B cell (primary cell): ENCODE measurements at regions not wholly inside any gene's neighbourhood (a gene's known extent, or its start where the extent isn't known, plus 50 kb on each side); places are given as distances from the start of the nearest gene placed in this dataset.

Source experiments
- ATAC-seq: fragments of 200-7000 bp; cut with Tn5 transposase; one replicate; pipeline ENCODE4 v1.10.0; 2021; ENCODE audit warnings: low read depth, mild to moderate bottlenecking, moderate number of reproducible peaks, moderate library complexity
- CTCF ChIA-PET: fragments of 350-600 bp; sonication (Branson Sonifier 250); formaldehyde crosslinking; loops from one replicate; lab custom pipeline; 2021; ENCODE audit warnings: antibody characterized with exemption, inconsistent platforms; lab: Charles Lee
- POLR2A ChIA-PET: fragments of 350-600 bp; sonication (Branson Sonifier 250); formaldehyde crosslinking; loops from one replicate; lab custom pipeline; 2021; ENCODE audit warnings: antibody characterized with exemption; lab: Charles Lee
- DNase-seq: peaks from one replicate; pipeline ENCODE4 v3.0.0; 2013
- H2AFZ ChIP-seq: 2 replicates; pipeline ENCODE4 v1.6.1; 2012; ENCODE audit warnings: mild to moderate bottlenecking, low read depth, low read length; ENCODE audit not compliant: insufficient read depth, poor library complexity, severe bottlenecking
- H3K27ac ChIP-seq, 2 donors: 1 replicate in 1 of 2; 2 replicates in 1 of 2; pipeline ENCODE4 v1.5.1; 2012 to 2013; ENCODE audit warnings: low read length in 2 of 2, mild to moderate bottlenecking in 2 of 2, moderate library complexity in 1 of 2
- H3K27me3 ChIP-seq, 4 experiments: fragments of 200-600 bp in 1 of 4; sonication (generic) in 1 of 4; replicated peaks in 1 of 4; 1 replicate in 2 of 4; 2 replicates in 2 of 4; pipeline versions ENCODE4 v1.6.1 to v1.7.0; 2013 to 2016; ENCODE audit warnings: low read length in 3 of 4, mild to moderate bottlenecking in 2 of 4, mixed read lengths in 1 of 4, moderate library complexity in 1 of 4; ENCODE audit not compliant: insufficient read depth in 4 of 4, control insufficient read depth in 3 of 4; ENCODE audit errors: control extremely low read depth in 1 of 4
- H3K36me3 ChIP-seq, 2 experiments: replicated peaks in 1 of 2; 1 replicate in 1 of 2; 2 replicates in 1 of 2; pipeline versions ENCODE4 v1.6.1 to v1.7.1; 2013; ENCODE audit warnings: low read length in 1 of 2; ENCODE audit not compliant: insufficient read depth in 2 of 2, control insufficient read depth in 1 of 2; ENCODE audit errors: control extremely low read depth in 1 of 2, extremely low read depth in 1 of 2
- H3K4me1 ChIP-seq, 2 donors: fragments of 200-600 bp in 1 of 2; sonication (generic) in 1 of 2; 1 replicate in 1 of 2; 2 replicates in 1 of 2; pipeline versions ENCODE4 v1.5.1 to v1.6.1; 2013 to 2017; ENCODE audit warnings: low read length in 2 of 2; ENCODE audit not compliant: control insufficient read depth in 2 of 2, insufficient read depth in 2 of 2
- H3K4me2 ChIP-seq: replicated peaks from 2 replicates; pipeline ENCODE3; 2012; ENCODE audit warnings: mild to moderate bottlenecking, low read depth, low read length; ENCODE audit not compliant: poor library complexity, severe bottlenecking
- H3K4me3 ChIP-seq, 5 experiments: fragments of 200-600 bp in 1 of 5; sonication (generic) in 1 of 5; 1 replicate in 3 of 5; 2 replicates in 2 of 5; pipeline versions ENCODE4 v1.5.1 to v1.7.0; 2011 to 2016; ENCODE audit warnings: low read length in 4 of 5, mild to moderate bottlenecking in 4 of 5, low read depth in 2 of 5, control low read depth in 1 of 5, moderate library complexity in 1 of 5; ENCODE audit not compliant: insufficient read depth in 1 of 5; ENCODE audit errors: control extremely low read depth in 1 of 5, extremely low read depth in 1 of 5
- H3K79me2 ChIP-seq: fragments of 200-600 bp; sonication (generic); one replicate; pipeline ENCODE4 v1.6.0; 2016; ENCODE audit warnings: low read length; ENCODE audit not compliant: control insufficient read depth, insufficient read depth
- H3K9ac ChIP-seq: fragments of 200-600 bp; sonication (generic); 2 replicates; pipeline ENCODE4 v1.6.1; 2017; ENCODE audit warnings: mild to moderate bottlenecking, low read length, moderate library complexity
- H3K9me3 ChIP-seq, 3 donors: one replicate each; pipeline versions ENCODE4 v1.6.1 to v1.7.1; 2013; ENCODE audit warnings: low read length in 2 of 3; ENCODE audit not compliant: control insufficient read depth in 2 of 3, insufficient read depth in 1 of 3; ENCODE audit errors: control extremely low read depth in 1 of 3
- H4K20me1 ChIP-seq: 2 replicates; pipeline ENCODE4 v1.6.0; 2012; ENCODE audit warnings: mild to moderate bottlenecking, low read length; ENCODE audit not compliant: insufficient read depth, control insufficient read depth, poor library complexity, severe bottlenecking
- H3K27ac Mint-ChIP-seq: one replicate; pipeline ENCODE4 v1.8.0; 2021; ENCODE audit warnings: mixed read lengths
- H3K27me3 Mint-ChIP-seq: one replicate; pipeline ENCODE4 v1.8.0; 2021; ENCODE audit warnings: mixed read lengths
- H3K4me1 Mint-ChIP-seq: one replicate; pipeline ENCODE4 v1.8.0; 2021; ENCODE audit warnings: mixed read lengths
- H3K4me3 Mint-ChIP-seq: one replicate; pipeline ENCODE4 v1.8.0; 2021; ENCODE audit warnings: mixed read lengths
- H3K9me3 Mint-ChIP-seq: one replicate; pipeline ENCODE4 v1.8.0; 2022; ENCODE audit warnings: mixed read lengths; ENCODE audit not compliant: insufficient read depth
- CTCF ChIP-seq: fragments of 200-600 bp; IDR thresholded peaks from one replicate; pipeline ENCODE4 v1.8.0; 2022; ENCODE audit warnings: antibody characterized with exemption, mild to moderate bottlenecking
- EZH2 ChIP-seq: IDR thresholded peaks from 2 replicates; pipeline ENCODE4 v1.6.1; 2012; ENCODE audit warnings: borderline replicate concordance, low read depth, mild to moderate bottlenecking, moderate library complexity, low read length; ENCODE audit not compliant: insufficient read depth, poor library complexity, severe bottlenecking
- WGBS: methylation state at CpG from one replicate; pipeline ENCODE4 v1.1.5; 2013; ENCODE audit warnings: missing lambda C conversion rate; ENCODE audit not compliant: insufficient coverage; 5-methylcytosine and 5-hydroxymethylcytosine counted together
- intact Hi-C: fragments of 100-400 bp; cut with micrococcal nuclease; formaldehyde crosslinking; loops from one replicate; pipeline ENCODE4 v1.10.0; 2022

- peaks cover 9% of the 10 kb centered on the region for H3K4me1 Mint-ChIP-seq
- peaks cover 44% of the 10 kb centered on the region for H3K27me3 Mint-ChIP-seq
- Histone ChIP-seq H4K20me1 (no peaks in the 10 kb centered on the region), H3K27me3 (peaks cover 0 to 10% (median 0%) of the 10 kb centered on the region in 4 experiments), H3K36me3 (no peaks in the 10 kb centered on the region), H3K4me1 (peaks cover 3 to 10% of the 10 kb centered on the region in 2 donors), H3K4me3 (no peak overlapping the region), H3K27ac (no peak overlapping the region), H3K79me2 (no peaks in the 10 kb centered on the region), H2AFZ (no peak overlapping the region), H3K9ac (no peak overlapping the region), H3K4me2 (no peak overlapping the region), H3K9me3 (no peaks in the 10 kb centered on the region)
- CTCF ChIA-PET = interaction anchor here (0.8 to 5.0 kb wide), 6 partner anchors 248 to 523 kb away, joined by 3 to 116 read pairs (median 3); no protein-coding TSS in a partner anchor
- intact Hi-C loops = loop anchor here (10.0 kb wide), 1 partner anchor 124 kb away; the partner anchor contains the start of gene GYPC
- WGBS = 75% methylated on average over 14 of the region's 14 CpGs
- TF ChIP-seq EZH2 = no peak
- TF ChIP-seq CTCF = no peak
- H3K4me3 Mint-ChIP-seq = peak overlapping the region; percentile 40
- POLR2A ChIA-PET = no interaction called here
- DNase-seq (no peak), ATAC-seq (no peak)
- H3K9me3 Mint-ChIP-seq = no peaks in the 10 kb centered on the region
- no peak overlapping the region for H3K27ac Mint-ChIP-seq
Observed at GRCh38 chr2:126778561-126779501, 119.9 kb upstream of the TEX51 start.

- Histone ChIP-seq H3K79me2 (no peaks in the 10 kb centered on the region), H3K27me3 (peaks cover 0 to 7% (median 0%) of the 10 kb centered on the region in 4 experiments), H4K20me1 (no peaks in the 10 kb centered on the region), H3K9me3 (no peaks in the 10 kb centered on the region), H3K4me1 (peaks cover 3 to 9% of the 10 kb centered on the region in 2 donors), H2AFZ (no peak overlapping the region), H3K36me3 (no peaks in the 10 kb centered on the region), H3K4me3 (no peak overlapping the region), H3K4me2 (no peak overlapping the region), H3K9ac (no peak overlapping the region), H3K27ac (no peak overlapping the region)
- no peak overlapping the region for H3K27ac Mint-ChIP-seq
- 82% methylated on average over 8 of the region's 8 CpGs for WGBS
- H3K9me3 Mint-ChIP-seq = no peaks in the 10 kb centered on the region
- DNase-seq = no peak
- ChIA-PET POLR2A (no interaction called here), CTCF (interaction anchor here (5.0 kb wide), 1 partner anchor 253 kb away, joined by 116 read pairs; no protein-coding TSS in a partner anchor)
- intact Hi-C loops = no loop called here
- no peak for ATAC-seq
- H3K4me1 Mint-ChIP-seq = peaks cover 5% of the 10 kb centered on the region
- H3K27me3 Mint-ChIP-seq = peaks cover 35% of the 10 kb centered on the region
- no peak for TF ChIP-seq EZH2
- TF ChIP-seq CTCF = no peak
- H3K4me3 Mint-ChIP-seq = no peak overlapping the region
Observed at GRCh38 chr2:126781206-126781605, 117.5 kb upstream of the TEX51 start.
